Adrenal gland (tissue), 9 donors: ENCODE measurements at regions not wholly inside any gene's neighbourhood (a gene's known extent, or its start where the extent isn't known, plus 50 kb on each side); places are given as distances from the start of the nearest gene placed in this dataset.

Experiments
- DNase-seq, 7 donors: peaks; one replicate each; pipeline ENCODE4 v3.0.0-alpha.2; 2019 to 2020
- H3K27ac ChIP-seq, 5 donors: fragments of 200-600 bp; sonication (generic) in 4 of 5; 1 replicate in 3 of 5; 2 replicates in 2 of 5; pipeline versions ENCODE4 v1.5.1 to v1.8.0; 2016 to 2020; ENCODE audit warnings: mild to moderate bottlenecking in 1 of 5
- H3K27me3 ChIP-seq: fragments of 200-600 bp; 2 replicates; pipeline ENCODE4 v1.8.0; 2021
- H3K36me3 ChIP-seq, 2 donors: fragments of 200-600 bp; replicated peaks in 1 of 2; 1 replicate in 1 of 2; 2 replicates in 1 of 2; pipeline versions ENCODE4 v1.5.1 to v1.8.0; 2018 to 2022
- H3K4me1 ChIP-seq, 2 donors: fragments of 200-600 bp; replicated peaks in 1 of 2; 1 replicate in 1 of 2; 2 replicates in 1 of 2; pipeline versions ENCODE4 v1.5.1 to v1.8.0; 2018 to 2021
- H3K4me3 ChIP-seq, 4 donors: fragments of 200-600 bp; sonication (generic) in 3 of 4; one replicate each; pipeline ENCODE4 v1.5.1; 2016 to 2018
- H3K9me3 ChIP-seq, 3 donors: fragments of 200-600 bp; sonication (generic) in 1 of 3; replicated peaks in 1 of 3; 1 replicate in 2 of 3; 2 replicates in 1 of 3; pipeline versions ENCODE4 v1.5.1 to v1.8.0; 2016 to 2021
- CTCF ChIP-seq, 6 experiments: fragments of 450-650 bp in 4 of 6; fragments of 200-600 bp in 2 of 6; sonication (generic) in 1 of 6; IDR thresholded peaks; 1 replicate in 5 of 6; 2 replicates in 1 of 6; pipeline versions ENCODE4 v1.5.1 to v1.8.0; 2016 to 2021; ENCODE audit warnings: antibody characterized with exemption in 6 of 6, mild to moderate bottlenecking in 2 of 6, moderate library complexity in 1 of 6
- POLR2A ChIP-seq, 2 donors: fragments of 450-650 bp; IDR thresholded peaks; one replicate each; pipeline ENCODE4 v1.6.1; 2017; ENCODE audit warnings: antibody characterized with exemption in 2 of 2, mild to moderate bottlenecking in 2 of 2, moderate library complexity in 1 of 2
- WGBS, 4 donors: extraction: QIAGEN DNeasy Blood & Tissue Kit in 2 of 4; methylation state at CpG; one replicate each; pipeline versions ENCODE4 v1.1.5 to v1.1.7; 2013 to 2017; 5-methylcytosine and 5-hydroxymethylcytosine counted together
- intact Hi-C, 2 donors: fragments of 100-400 bp; cut with DNase I; formaldehyde crosslinking; loops; one replicate each; pipeline versions ENCODE4 v1.14.1 to v1.15.0; 2022 to 2023
- donor health status: healthy with polysubstance abuse.
- donor health status: Bipolar disorder and iron deficiency.
- donor health status: DM: yes; HTN: yes; CAD: no.
- donor health status: DM: no; HTN: no; CAD: no.
- donor health status: DM: no; HTN: no; CAD: no.

DNA sequence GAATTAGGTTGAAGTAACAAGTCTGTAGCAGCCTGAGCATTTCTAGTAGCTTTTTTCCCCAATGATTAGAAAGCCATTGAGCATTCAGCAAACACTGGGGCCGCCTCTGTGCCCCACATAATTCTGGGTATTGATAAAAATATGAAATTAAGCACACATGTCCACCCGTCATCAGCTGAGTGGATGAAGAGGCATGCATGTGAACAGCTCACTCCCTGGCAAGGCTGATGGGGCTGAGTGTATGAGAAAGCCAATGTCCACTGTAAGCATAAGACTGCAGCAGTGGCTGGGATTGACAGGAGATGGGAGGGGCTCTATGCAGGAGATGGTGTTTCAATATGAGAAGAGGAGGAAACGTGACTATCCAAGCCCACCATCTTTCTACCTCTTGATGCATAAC, 124.4 kb upstream of the KLHL29 start:
- DNase-seq: no peak
- 65 to 70% (median 68%) methylated on average over 3 of the region's 3 CpGs for WGBS, 4 donors
- no peak for TF ChIP-seq CTCF (IDR thresholded peaks at IDR 0.05)
- TF ChIP-seq POLR2A (IDR thresholded peaks at IDR 0.05): no peak
- intact Hi-C loops: no loop called here
- Histone ChIP-seq H3K27ac (no peak overlapping the region), H3K36me3 (no peaks in the 10 kb centered on the region), H3K9me3 (peaks cover 0 to 7% (median 0%) of the 10 kb centered on the region in 3 donors), H3K4me3 (no peak overlapping the region), H3K27me3 (no peaks in the 10 kb centered on the region), H3K4me1 (no peaks in the 10 kb centered on the region)

DNA sequence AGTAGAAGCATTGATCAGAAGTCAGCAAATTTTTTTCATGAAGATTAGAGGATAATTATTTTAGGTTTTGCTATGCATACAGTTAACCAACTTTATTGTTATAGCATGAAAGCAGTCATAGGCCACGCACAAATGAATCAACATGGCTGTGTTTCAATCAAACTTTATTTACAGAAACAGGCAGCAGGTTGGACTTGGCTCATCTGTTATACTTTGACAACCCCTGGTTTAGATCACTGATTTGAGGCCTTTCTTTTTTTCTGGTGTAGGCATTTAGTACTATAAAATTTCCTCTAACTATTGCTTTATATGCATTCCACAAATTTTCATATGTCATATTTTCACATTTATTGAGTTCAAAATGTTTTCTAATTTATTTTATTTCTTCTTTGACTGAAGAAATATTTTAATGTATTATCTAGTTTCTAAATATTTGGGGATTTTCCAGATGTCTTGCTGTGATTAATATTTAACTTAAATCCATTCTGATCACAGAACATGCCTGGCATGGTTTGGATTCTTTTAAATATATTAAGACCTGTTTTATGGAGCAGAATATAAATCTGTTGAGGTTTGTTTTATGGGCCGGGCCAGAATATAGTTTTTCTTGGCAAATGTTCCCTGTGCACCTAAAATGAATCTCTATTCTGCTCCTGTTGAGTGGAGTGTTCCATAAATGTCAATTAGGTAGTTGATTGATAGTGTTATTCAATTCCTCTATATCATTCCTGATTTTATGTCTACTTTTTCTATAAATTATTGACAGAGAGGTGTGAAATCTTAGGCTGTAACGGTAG, 116.3 kb upstream of the KLHL29 start:
- no peaks in the 10 kb centered on the region for H3K36me3 ChIP-seq
- H3K27ac ChIP-seq: no peak overlapping the region
- no peak for DNase-seq
- WGBS, 4 donors: 67 to 75% (median 74%) methylated on average over 3 of the region's 3 CpGs
- TF ChIP-seq CTCF (IDR thresholded peaks at IDR 0.05) (no peak), POLR2A (IDR thresholded peaks at IDR 0.05) (no peak)
- no peaks in the 10 kb centered on the region for H3K4me1 ChIP-seq
- no peaks in the 10 kb centered on the region for H3K9me3 ChIP-seq
- no peak overlapping the region for H3K4me3 ChIP-seq
- no peaks in the 10 kb centered on the region for H3K27me3 ChIP-seq
- intact Hi-C loops: no loop called here

- no peaks in the 10 kb centered on the region for H3K27me3 ChIP-seq
- H3K4me3 ChIP-seq: no peak overlapping the region
- intact Hi-C loops: no loop called here
- H3K27ac ChIP-seq: no peak overlapping the region
- no peak for DNase-seq
- H3K9me3 ChIP-seq: no peaks in the 10 kb centered on the region
- TF ChIP-seq CTCF (IDR thresholded peaks at IDR 0.05) (no peak), POLR2A (IDR thresholded peaks at IDR 0.05) (no peak)
- no peaks in the 10 kb centered on the region for H3K36me3 ChIP-seq
- H3K4me1 ChIP-seq: no peaks in the 10 kb centered on the region
- WGBS, 4 donors: 62 to 70% (median 64%) methylated on average over 3 of the region's 3 CpGs
Observed at GRCh38 chr2:23269747-23270146, 115.2 kb upstream of the KLHL29 start.

- no peaks in the 10 kb centered on the region for H3K4me1 ChIP-seq
- no peaks in the 10 kb centered on the region for H3K27me3 ChIP-seq
- no peak overlapping the region for H3K27ac ChIP-seq
- intact Hi-C loops: no loop called here
- H3K36me3 ChIP-seq: no peaks in the 10 kb centered on the region
- no peak for DNase-seq
- no peaks in the 10 kb centered on the region for H3K9me3 ChIP-seq
- no peak overlapping the region for H3K4me3 ChIP-seq
- 88 to 97% (median 92%) methylated on average over 1 of the region's 1 CpG for WGBS, 4 donors
- TF ChIP-seq POLR2A (IDR thresholded peaks at IDR 0.05) (no peak), CTCF (IDR thresholded peaks at IDR 0.05) (no peak)
Observed at GRCh38 chr2:23270810-23271209, 114.2 kb upstream of the KLHL29 start.
